HK-2 (cell line): ENCODE measurements at regions not wholly inside any gene's neighbourhood (a gene's known extent, or its start where the extent isn't known, plus 50 kb on each side); places are given as distances from the start of the nearest gene placed in this dataset.
A peak's percentile ranks its signal among the peaks of the same experiment; 100 is the strongest.
"Not testable (repeated sequence)": the region's sequence is repeated elsewhere in the genome, so short reads cannot be mapped to it uniquely, and the experiment has no call there.

Source experiments
- DNase-seq: peaks from one replicate; pipeline ENCODE4 v3.0.0-alpha.2; 2018; ENCODE audit not compliant: unreplicated experiment

DNA sequence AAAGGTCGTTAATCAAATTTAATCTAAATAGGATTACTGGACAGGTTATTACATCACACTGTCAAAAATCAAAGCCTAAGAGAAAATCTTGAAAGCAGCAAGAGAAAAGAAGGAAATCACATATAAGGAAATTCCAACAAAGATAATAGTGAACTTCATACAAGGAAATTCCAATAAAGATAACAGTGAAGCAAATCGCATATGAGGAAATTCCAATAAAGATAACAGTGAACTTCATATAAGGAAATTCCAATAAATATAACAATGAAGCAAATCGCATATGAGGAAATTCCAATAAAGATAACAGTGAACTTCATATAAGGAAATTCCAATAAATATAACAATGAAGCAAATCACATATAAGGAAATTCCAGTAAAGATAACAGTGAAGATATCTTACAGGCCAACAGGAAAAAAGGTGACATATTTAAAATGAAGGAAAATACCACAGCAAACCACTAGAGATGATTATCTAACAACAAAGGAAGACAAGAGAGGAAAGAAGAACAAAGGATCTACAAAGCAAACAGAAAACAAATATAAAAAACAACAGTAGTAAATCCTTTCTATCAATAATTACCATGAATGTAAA lies 787.7 kb downstream of the CCDC85A start:
- DNase-seq = no peak

GRCh38 chr2:56981554-56981953 lies 797.8 kb downstream of the CCDC85A start:
- no peak for DNase-seq

- no peak for DNase-seq
Measured at GRCh38 chr2:56985609-56986008, 801.8 kb downstream of the CCDC85A start.

GRCh38 chr2:57022496-57022895 lies 838.7 kb downstream of the CCDC85A start:
- DNase-seq = no peak

- no peak for DNase-seq
Measured at GRCh38 chr2:57044931-57045635, 861.3 kb downstream of the CCDC85A start.

DNA sequence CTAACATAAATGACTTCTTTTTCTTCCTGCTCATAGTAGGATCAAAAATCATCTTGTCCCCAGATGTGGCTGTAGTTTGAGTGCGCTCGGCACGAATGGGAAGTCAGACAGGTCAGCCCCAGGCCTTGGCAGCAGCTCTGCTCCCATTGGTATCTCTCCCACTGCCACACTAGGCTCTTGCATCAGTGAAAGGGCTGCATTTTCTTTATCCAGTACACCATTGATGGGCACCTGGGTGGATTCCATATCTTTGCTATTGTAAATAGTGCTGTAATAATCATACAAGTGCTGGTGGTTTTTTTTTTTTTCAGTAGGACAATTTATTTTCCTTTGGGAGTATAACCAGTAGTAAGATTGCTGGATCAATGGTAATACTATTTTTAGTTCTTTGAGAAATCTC lies 865.5 kb downstream of the CCDC85A start:
- DNase-seq = no peak

DNA sequence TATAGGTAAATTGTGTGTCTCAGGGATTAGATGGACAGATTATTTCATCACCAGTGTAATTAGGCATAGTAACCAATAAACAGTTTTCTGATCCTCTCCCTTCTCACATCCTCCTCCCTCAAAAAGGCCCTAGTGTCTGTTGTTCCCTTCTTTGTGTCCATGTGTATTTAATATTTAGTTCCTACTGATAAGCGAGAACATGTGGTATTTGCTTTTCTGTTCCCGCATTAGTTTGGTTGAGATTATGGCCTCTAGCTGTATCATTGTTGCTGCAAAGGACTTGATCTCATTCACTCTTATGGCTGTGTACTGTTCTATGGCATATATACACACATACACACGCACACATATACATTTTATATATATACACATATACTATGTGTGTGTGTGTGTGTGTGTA lies 866.2 kb downstream of the CCDC85A start:
- no peak for DNase-seq

DNA sequence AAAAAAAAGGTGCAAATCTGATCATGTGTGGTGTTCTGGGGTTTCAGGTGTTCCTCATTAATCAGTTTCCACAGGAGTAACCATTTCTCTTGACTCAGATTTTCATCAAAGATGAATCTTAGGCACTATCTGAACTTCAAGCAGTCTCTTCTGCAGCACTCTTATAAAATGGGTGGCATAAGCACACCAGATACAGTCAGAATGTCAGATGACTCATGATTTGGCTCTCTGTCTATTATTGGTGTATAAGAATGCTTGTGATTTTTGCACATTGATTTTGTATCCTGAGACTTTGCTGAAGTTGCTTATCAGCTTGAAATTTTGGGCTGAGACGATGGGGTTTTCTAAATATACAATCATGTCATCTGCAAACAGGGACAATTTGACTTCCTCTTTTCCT lies 882.5 kb downstream of the CCDC85A start:
- not testable (repeated sequence) for DNase-seq

DNA sequence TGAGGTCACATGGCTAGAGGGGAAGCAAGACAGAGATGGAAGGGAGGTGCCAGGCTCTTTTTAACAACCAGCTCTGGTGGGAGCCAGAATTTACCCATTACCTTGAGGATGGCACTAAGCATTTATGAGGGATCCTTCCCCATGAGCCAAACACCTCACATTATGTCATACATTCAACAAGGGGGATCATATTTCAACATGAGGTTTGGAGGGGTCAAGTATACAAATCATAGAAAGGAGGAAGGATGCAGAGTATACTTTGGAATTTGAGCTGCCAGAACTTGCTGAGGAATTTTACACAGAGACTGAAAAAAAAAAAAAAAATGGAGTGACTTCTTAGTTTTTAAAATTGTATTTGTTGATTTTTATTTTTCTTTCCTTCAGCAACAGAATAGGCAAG lies 891.4 kb downstream of the CCDC85A start:
- DNase-seq = no peak

GRCh38 chr2:57080035-57080434 lies 896.2 kb downstream of the CCDC85A start:
- no peak for DNase-seq

- DNase-seq = no peak
Measured at GRCh38 chr2:57084697-57085281, 901.0 kb downstream of the CCDC85A start.

DNA sequence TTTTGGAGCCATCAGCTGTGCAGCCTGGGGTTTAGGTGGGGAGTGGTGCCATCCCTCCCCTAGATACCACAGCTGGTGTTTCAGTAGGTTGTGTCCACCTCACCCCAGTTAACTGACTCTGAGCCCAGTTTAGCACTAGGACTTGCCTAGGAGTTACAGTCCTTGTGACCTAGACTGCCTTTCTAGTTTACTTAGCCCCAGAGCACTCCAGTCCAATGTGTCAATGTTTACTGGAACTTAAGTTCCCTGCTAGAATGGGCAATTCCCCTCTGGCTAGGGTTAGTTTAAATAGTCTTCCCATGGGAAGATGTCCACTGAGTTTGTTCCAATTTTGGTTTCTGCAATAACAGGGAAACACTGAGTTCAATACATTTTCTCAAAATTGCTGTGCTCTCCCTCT lies 909.2 kb downstream of the CCDC85A start:
- no peak for DNase-seq

GRCh38 chr2:57097855-57098254 lies 914.1 kb downstream of the CCDC85A start:
- DNase-seq = no peak

DNA sequence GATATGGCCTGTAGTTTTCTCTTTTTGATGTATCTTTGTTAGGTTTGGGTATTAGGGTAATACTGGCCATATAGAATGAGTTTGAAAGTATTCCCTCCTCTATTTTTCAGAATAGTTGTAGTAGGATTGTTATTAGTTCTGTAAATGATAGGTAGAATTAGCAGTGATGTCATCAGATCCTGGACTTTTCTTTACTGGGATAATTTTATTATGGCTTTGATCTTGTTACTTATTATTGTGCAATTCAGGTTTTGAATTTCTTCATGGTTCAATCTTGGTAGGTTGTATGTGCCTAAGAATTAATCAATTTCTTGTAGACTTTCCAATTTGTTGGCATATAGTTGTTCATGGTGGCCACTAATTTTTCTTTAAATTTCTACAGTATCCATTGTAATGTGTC lies 916.6 kb downstream of the CCDC85A start:
- no peak for DNase-seq

DNA sequence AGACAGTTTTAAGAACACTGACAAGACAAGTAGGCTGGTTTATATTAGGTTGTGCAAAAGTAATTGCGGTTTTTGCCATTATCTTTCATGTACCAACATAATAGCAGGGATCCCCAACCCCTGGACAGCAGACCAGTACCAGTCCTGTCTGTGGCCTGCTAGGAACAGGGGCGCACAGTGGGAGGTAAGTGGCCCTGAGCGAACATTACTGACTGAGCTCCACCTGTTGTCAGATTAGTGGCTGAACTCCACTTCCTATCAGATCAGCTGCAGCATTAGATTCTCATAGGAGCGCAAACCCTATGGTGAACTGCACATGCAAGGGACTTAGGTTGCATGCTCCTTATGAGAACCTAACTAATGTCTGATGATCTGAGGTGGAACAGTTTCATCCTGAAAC lies 921.9 kb downstream of the CCDC85A start:
- no peak for DNase-seq

DNA sequence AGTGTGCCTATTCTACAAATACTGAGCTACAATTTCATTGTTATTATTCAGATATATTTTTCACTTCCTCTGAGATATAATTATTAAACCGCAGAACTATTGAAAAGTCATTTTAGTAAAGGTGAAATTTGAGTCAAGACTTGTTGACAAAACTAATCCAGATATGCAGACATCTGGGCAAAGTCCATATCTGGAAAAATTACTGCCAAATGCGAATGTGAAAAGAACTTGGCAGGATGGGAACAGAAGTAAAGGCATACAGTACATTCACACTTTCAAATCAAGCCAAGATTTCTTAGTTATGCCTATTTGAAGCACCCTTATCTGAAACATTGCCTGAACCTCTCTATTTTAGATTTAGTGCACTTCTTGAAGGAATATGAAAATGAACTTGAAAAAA lies 923.6 kb downstream of the CCDC85A start:
- DNase-seq = no peak

- DNase-seq = no peak
Measured at GRCh38 chr2:57111531-57111930, 927.7 kb downstream of the CCDC85A start.

DNA sequence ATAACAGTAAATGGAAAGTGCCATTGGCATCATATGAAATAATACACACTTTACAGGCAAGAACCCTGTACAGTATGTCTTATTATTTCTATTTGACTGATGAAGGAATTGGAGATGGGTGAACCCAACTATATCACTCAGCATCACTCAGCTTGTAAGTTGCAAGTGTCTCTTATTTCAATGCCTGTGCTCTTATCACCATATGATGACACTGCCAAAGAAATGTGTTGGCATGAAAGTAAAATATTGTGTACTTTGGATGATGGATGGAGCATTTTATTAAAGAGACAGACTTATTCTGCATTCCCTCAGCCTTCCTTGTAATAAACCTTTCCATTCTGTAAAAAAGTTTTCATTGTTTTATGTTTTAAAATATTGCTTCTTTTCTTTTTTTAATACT lies 927.5 kb upstream of the VRK2 start:
- no peak for DNase-seq

DNA sequence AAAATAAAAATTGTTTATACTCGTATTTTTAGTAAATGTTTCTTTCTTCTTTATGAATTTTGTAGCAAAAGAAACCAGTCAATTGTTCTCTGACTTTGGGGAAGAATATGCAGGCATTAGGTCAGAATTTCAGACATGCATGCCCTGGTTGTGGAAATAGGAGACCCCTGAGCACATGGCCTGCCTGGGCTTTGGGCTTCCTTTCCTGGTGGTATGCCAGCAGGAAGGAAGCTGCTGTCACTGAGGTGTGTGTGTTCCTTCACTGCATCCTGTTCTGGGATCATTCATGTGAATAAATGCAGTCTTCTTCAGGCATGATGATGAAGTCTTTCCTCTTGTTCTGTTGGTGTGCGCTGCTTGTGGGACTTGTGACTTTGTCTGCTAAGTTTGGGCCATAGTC lies 920.2 kb upstream of the VRK2 start:
- no peak for DNase-seq

GRCh38 chr2:57139179-57139578 lies 907.4 kb upstream of the VRK2 start:
- no peak for DNase-seq

GRCh38 chr2:57141269-57141668 lies 905.3 kb upstream of the VRK2 start:
- no peak for DNase-seq

GRCh38 chr2:57146951-57147350 lies 899.7 kb upstream of the VRK2 start:
- peak; percentile 3 for DNase-seq

- DNase-seq = no peak
Measured at GRCh38 chr2:57156231-57156924, 890.2 kb upstream of the VRK2 start.
